ENCODE measurements at regions not wholly inside any gene's neighbourhood (a gene's known extent, or its start where the extent isn't known, plus 50 kb on each side); places are given as distances from the start of the nearest gene placed in this dataset.

GRCh38 chr14:44564908-44565307, 57.8 kb upstream of the FSCB start:
- H3K36me3 ChIP-seq (ENCODE audit: low read depth), result no peaks in the 10 kb centered on the region
- no peak overlapping the region for H3K27ac ChIP-seq (ENCODE audit: poor library complexity, severe bottlenecking)
- DNase-seq (ENCODE audit: low spot score), result no peak
- no peak for ATAC-seq (ENCODE audit: low read depth)
- no peaks in the 10 kb centered on the region for H3K4me1 ChIP-seq (ENCODE audit: insufficient read depth, poor library complexity, severe bottlenecking)
- no peak overlapping the region for H3K4me3 ChIP-seq (ENCODE audit: severe bottlenecking)
- H3K9me3 ChIP-seq (ENCODE audit: severe bottlenecking), result no peaks in the 10 kb centered on the region
- no peak for TF ChIP-seq CTCF (IDR thresholded peaks at IDR 0.05; ENCODE audit: poor library complexity, severe bottlenecking)
- no peaks in the 10 kb centered on the region for H3K27me3 ChIP-seq (ENCODE audit: insufficient read depth, poor library complexity, severe bottlenecking)

Measured in RWPE2 (cell line).